IPS-20b (cell line): ENCODE measurements at regions not wholly inside any gene's neighbourhood (a gene's known extent, or its start where the extent isn't known, plus 50 kb on each side); places are given as distances from the start of the nearest gene placed in this dataset.

Source experiments
- H3K27ac ChIP-seq: one replicate; pipeline ENCODE4 v1.5.1; 2013; ENCODE audit warnings: low read length
- H3K27me3 ChIP-seq: 2 replicates; pipeline ENCODE4 v1.6.1; 2013; ENCODE audit warnings: mild to moderate bottlenecking, low read length, inconsistent platforms; ENCODE audit not compliant: insufficient read depth
- H3K36me3 ChIP-seq: 2 replicates; pipeline ENCODE4 v1.6.1; 2013; ENCODE audit warnings: low read depth, mild to moderate bottlenecking, inconsistent platforms, low read length, moderate library complexity; ENCODE audit not compliant: insufficient read depth
- H3K4me1 ChIP-seq: 2 replicates; pipeline ENCODE4 v1.6.1; 2013; ENCODE audit warnings: mild to moderate bottlenecking, control low read depth, inconsistent platforms, low read length, moderate library complexity; ENCODE audit not compliant: insufficient read depth
- H3K4me3 ChIP-seq: 2 replicates; pipeline ENCODE4 v1.5.1; 2013; ENCODE audit warnings: mild to moderate bottlenecking, low read length, inconsistent platforms
- H3K9ac ChIP-seq: 2 replicates; pipeline ENCODE4 v1.6.1; 2013; ENCODE audit warnings: low read depth, mild to moderate bottlenecking, inconsistent platforms, low read length, moderate library complexity
- H3K9me3 ChIP-seq: 2 replicates; pipeline ENCODE4 v1.6.1; 2013; ENCODE audit warnings: mild to moderate bottlenecking, low read depth, low read length, inconsistent platforms; ENCODE audit not compliant: insufficient read depth

DNA sequence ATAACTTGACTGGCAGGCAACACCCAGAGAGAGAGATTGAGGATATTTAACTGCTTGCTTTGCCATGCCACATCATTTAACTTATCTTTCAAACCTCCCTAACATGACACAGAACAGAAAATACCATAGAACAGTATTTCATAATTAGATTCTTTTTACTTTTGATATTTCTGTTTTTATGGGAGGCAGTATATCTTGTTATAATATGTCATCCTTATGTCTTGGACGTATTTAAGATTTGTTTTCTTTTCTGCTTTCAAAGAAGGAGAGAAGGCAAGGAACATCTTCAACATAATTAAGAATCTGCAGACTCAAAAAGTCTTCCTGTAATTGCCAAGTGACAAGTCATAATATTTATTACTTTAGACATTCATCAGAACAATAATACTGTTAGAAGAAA, 1283.7 kb downstream of the GRIK2 start:
- no peak overlapping the region for H3K9ac ChIP-seq
- no peaks in the 10 kb centered on the region for H3K9me3 ChIP-seq
- no peaks in the 10 kb centered on the region for H3K27me3 ChIP-seq
- no peak overlapping the region for H3K27ac ChIP-seq
- H3K4me1 ChIP-seq, result no peaks in the 10 kb centered on the region
- no peaks in the 10 kb centered on the region for H3K36me3 ChIP-seq
- H3K4me3 ChIP-seq, result no peak overlapping the region

DNA sequence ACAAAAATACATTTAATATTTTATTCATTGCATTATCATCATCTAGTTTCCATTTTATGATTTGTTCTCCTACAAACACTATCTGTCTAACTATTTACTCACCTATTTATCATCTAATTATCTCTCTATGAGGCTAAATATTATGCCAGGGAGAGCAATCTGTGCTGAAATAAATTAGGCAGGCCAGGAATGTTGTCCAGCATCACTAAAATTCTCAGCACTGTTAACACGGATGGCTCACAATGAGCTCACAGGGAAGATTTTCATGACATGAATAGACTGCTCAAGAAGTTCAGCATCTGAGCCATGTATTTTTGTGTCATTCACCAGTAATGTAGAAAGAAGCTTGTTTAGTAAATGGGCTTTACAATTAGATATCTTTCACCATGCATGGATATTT, 1277.2 kb downstream of the GRIK2 start:
- Histone ChIP-seq H3K9me3 (no peaks in the 10 kb centered on the region), H3K27me3 (no peaks in the 10 kb centered on the region), H3K4me3 (no peak overlapping the region), H3K27ac (no peak overlapping the region), H3K9ac (no peak overlapping the region), H3K4me1 (no peaks in the 10 kb centered on the region), H3K36me3 (no peaks in the 10 kb centered on the region)

- Histone ChIP-seq H3K27ac (no peak overlapping the region), H3K4me1 (no peaks in the 10 kb centered on the region), H3K27me3 (no peaks in the 10 kb centered on the region), H3K9ac (no peak overlapping the region), H3K4me3 (no peak overlapping the region), H3K36me3 (no peaks in the 10 kb centered on the region), H3K9me3 (no peaks in the 10 kb centered on the region)
Measured at GRCh38 chr6:102662851-102663250, 1269.3 kb downstream of the GRIK2 start.

DNA sequence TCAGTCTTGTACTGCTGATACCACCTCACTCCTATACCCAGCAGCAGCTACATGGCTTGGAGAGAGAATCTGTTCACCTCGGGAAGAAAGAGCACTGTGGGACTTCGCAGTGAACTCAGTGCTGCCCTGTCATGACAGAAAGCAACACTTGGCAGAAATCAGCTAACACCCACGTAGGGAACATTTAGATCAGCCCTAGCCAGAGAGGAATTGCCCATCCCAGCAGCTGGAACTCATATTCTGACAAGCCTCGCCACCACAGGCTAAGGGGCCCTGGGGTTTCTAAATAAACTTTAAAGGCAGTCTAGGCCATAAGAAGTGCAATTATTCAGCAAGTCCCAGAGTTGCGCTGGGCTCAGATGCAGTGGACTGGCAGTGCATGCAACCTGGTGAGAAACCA, 1266.8 kb downstream of the GRIK2 start:
- Histone ChIP-seq H3K4me3 (no peak overlapping the region), H3K9ac (no peak overlapping the region), H3K27me3 (no peaks in the 10 kb centered on the region), H3K27ac (no peak overlapping the region), H3K4me1 (no peaks in the 10 kb centered on the region), H3K9me3 (no peaks in the 10 kb centered on the region), H3K36me3 (no peaks in the 10 kb centered on the region)

DNA sequence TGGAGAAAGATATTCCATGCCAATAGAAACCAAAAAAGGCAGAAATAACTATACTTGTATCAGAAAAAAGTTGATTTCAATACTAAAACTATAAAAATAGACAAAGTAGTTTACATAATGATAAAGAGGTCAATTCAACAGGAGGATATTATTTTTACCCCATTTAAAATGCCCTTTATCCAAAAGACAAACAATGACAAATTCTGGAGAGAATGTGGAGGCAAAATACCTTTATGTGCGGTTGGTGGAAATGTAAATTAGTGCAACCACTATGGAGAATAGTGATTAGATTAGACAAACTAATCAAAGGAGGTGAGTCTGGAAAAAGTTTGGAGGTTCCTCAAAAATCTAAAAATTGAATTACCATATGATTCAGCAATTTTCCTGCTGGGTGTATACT, 1262.3 kb downstream of the GRIK2 start:
- Histone ChIP-seq H3K36me3 (no peaks in the 10 kb centered on the region), H3K4me3 (no peak overlapping the region), H3K9me3 (peaks cover 5% of the 10 kb centered on the region; the same call in 1 of the 2 replicates), H3K4me1 (no peaks in the 10 kb centered on the region), H3K27me3 (no peaks in the 10 kb centered on the region), H3K9ac (no peak overlapping the region), H3K27ac (no peak overlapping the region)

GRCh38 chr6:102641426-102641825, 1247.9 kb downstream of the GRIK2 start:
- Histone ChIP-seq H3K36me3 (no peaks in the 10 kb centered on the region), H3K9ac (no peak overlapping the region), H3K4me3 (no peak overlapping the region), H3K4me1 (no peaks in the 10 kb centered on the region), H3K27ac (no peak overlapping the region), H3K9me3 (no peaks in the 10 kb centered on the region), H3K27me3 (no peaks in the 10 kb centered on the region)

DNA sequence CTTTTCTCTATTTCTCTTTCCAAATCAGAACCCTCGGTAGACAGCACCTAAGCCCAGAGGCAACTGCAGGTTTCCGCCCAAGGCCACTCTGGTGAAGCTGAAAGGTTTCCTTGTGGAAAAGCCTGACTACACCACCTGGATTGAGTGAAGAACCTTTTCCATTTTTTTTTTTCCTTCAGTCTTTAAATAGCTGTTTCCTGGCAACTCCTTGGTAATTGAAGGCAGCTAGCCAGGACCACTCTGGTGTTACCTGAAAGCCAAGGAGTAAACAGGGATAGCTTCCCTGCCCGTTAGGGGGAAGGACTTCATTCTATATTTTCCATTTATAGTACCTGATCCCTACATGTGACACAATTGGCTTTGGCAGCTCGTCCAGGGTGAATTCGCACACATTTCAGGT, 1238.4 kb downstream of the GRIK2 start:
- H3K4me3 ChIP-seq, result no peak overlapping the region
- H3K27me3 ChIP-seq, result no peaks in the 10 kb centered on the region
- no peaks in the 10 kb centered on the region for H3K4me1 ChIP-seq
- no peaks in the 10 kb centered on the region; the same call in 1 of the 2 replicates for H3K9me3 ChIP-seq
- no peak overlapping the region for H3K9ac ChIP-seq
- H3K27ac ChIP-seq, result no peak overlapping the region
- no peaks in the 10 kb centered on the region for H3K36me3 ChIP-seq

GRCh38 chr6:102623201-102623600, 1229.7 kb downstream of the GRIK2 start:
- H3K9ac ChIP-seq, result no peak overlapping the region
- H3K9me3 ChIP-seq, result no peaks in the 10 kb centered on the region
- H3K36me3 ChIP-seq, result no peaks in the 10 kb centered on the region
- no peak overlapping the region for H3K4me3 ChIP-seq
- H3K27me3 ChIP-seq, result no peaks in the 10 kb centered on the region
- no peak overlapping the region for H3K27ac ChIP-seq
- H3K4me1 ChIP-seq, result no peaks in the 10 kb centered on the region

- H3K27me3 ChIP-seq, result no peaks in the 10 kb centered on the region
- no peak overlapping the region for H3K9ac ChIP-seq
- peaks cover 13% of the 10 kb centered on the region for H3K9me3 ChIP-seq
- no peaks in the 10 kb centered on the region for H3K4me1 ChIP-seq
- no peak overlapping the region for H3K4me3 ChIP-seq
- H3K27ac ChIP-seq, result no peak overlapping the region
- no peaks in the 10 kb centered on the region for H3K36me3 ChIP-seq
Measured at GRCh38 chr6:102619585-102619984, 1226.1 kb downstream of the GRIK2 start.

- Histone ChIP-seq H3K27me3 (no peaks in the 10 kb centered on the region), H3K9ac (no peak overlapping the region), H3K4me3 (no peak overlapping the region), H3K36me3 (no peaks in the 10 kb centered on the region), H3K4me1 (no peaks in the 10 kb centered on the region), H3K9me3 (peaks cover 13% of the 10 kb centered on the region), H3K27ac (no peak overlapping the region)
Measured at GRCh38 chr6:102582569-102582968, 1189.1 kb downstream of the GRIK2 start.

DNA sequence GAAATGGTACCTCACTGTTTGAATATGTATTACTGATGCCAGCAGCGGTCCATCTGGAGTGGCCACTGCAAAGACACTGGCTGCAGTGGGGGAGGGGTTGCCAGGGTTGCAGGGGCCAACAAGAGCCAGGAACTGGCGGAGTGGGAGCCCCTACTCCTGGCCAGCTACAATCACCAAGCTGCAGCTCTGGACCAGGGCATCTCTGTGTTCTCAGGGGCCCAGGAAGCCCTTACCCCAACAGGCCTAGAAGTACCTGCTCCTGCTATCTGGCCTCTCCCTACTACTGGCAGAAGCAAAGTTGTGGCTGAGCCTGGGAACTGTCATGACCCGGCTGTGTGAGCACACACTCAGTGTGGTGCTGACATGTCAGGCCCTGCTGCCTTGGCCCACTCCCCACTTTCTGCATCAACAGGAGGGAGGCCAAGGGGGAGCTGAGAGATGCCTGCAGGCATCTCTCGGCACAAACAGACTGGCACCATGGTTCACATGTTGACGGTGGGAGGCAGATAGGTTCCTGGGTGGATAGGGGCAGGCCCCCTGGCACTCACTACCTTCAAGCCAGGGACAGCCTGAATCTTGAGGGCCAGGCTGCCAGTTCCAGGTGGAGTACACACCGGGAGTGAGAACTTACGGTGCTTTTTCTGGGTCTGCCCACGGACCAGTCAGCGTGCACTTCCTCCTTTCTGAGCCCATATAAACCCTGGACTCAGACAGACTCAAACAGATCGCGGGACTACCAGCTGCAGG, 1188.0 kb downstream of the GRIK2 start:
- no peak overlapping the region for H3K27ac ChIP-seq
- peaks cover 13% of the 10 kb centered on the region for H3K9me3 ChIP-seq
- H3K4me3 ChIP-seq, result no peak overlapping the region
- no peaks in the 10 kb centered on the region for H3K4me1 ChIP-seq
- H3K36me3 ChIP-seq, result no peaks in the 10 kb centered on the region
- H3K27me3 ChIP-seq, result no peaks in the 10 kb centered on the region
- H3K9ac ChIP-seq, result no peak overlapping the region

DNA sequence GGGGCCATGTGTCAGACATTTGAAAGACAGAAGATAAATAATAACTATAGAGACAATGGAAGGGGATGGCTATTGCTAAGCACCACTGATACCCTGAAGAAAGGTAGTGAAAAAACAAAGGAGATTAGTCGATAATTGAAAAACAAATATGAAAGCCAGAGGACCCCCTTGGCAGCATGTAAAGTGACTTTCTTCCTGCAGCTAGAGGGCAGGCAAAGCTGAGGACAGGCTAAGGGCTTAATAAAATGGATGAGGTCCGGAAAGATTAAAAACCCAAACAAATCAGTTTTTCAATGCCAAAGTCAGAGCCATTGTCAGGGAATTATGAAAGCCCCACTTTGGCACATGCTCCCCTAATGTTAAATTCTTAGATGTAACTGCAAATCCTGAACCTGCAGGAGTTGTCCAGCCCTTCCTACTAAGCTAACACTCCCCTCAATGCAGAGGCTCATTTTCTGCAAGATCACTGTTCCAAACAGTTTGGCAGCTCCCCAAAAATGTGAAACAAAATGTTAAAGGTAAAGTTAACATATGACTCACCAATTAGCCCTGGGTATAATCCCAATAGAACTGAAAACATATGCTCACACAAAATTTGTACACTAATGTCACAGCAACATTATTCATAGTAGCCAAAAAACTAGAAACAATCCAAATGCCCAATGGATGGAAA, 1177.9 kb downstream of the GRIK2 start:
- no peak overlapping the region for H3K4me3 ChIP-seq
- no peaks in the 10 kb centered on the region; the same call in 1 of the 2 replicates for H3K4me1 ChIP-seq
- H3K9me3 ChIP-seq, result no peaks in the 10 kb centered on the region
- no peaks in the 10 kb centered on the region for H3K36me3 ChIP-seq
- no peak overlapping the region for H3K9ac ChIP-seq
- H3K27me3 ChIP-seq, result no peaks in the 10 kb centered on the region
- H3K27ac ChIP-seq, result no peak overlapping the region
